Myocyte (in vitro differentiated cells): ENCODE measurements at regions not wholly inside any gene's neighbourhood (a gene's known extent, or its start where the extent isn't known, plus 50 kb on each side); places are given as distances from the start of the nearest gene placed in this dataset.
"Not testable (repeated sequence)": the region's sequence is repeated elsewhere in the genome, so short reads cannot be mapped to it uniquely, and the experiment has no call there.

Source experiments
- DNase-seq: peaks from one replicate; pipeline ENCODE4 v3.0.0-alpha.2; 2012; ENCODE audit warnings: low read depth

GRCh38 chr4:87901422-87901992 lies 68.7 kb downstream of the MEPE start:
- no peak for DNase-seq

DNA sequence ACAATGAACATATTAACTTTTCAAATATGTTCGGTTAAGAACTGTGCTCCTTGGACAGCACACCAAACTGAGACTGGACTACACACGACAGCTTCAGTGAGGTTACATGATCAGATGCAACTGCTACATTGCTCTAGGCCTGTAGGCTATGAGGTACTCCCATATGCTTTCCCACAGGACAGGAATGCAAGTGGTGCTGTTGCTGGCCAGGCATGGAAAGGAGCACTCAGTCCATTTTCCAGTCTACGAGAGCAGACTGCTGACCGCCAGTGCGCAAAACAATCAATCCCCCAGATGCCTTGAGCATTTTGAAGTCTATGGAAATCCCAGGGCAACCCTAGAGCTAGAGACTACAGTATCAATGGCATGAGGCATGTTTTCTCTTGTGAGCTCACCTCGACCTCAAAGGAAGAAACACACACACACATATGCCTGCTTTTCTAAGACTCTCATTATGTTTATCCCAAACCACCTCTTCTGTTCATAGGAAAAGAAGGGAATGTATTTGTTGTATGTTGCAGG lies 70.8 kb upstream of the SPP1 start:
- no peak for DNase-seq

DNA sequence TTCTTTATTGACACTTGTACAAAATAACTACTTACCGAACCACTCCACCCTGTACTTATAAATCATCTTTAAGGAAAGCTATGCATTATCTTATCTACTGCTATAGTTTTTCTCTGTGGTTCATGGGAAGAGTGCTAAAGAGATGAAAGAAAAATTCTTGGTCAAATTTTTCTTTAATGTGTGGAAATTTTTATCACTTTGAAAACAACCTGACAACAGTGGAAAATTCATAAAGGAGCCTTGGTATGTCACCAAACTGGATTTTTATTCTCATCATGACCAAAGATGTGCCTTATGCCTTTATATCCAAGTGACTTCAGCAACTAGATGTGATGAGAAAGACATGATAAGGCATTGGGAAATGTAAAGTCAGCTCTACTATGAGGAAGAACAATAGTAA lies 67.2 kb upstream of the SPP1 start:
- no peak for DNase-seq

- DNase-seq, result no peak
Measured at GRCh38 chr4:87910795-87911194, 64.7 kb upstream of the SPP1 start.

- peak; percentile 31 for DNase-seq
Measured at GRCh38 chr4:87911252-87911774, 64.2 kb upstream of the SPP1 start.

DNA sequence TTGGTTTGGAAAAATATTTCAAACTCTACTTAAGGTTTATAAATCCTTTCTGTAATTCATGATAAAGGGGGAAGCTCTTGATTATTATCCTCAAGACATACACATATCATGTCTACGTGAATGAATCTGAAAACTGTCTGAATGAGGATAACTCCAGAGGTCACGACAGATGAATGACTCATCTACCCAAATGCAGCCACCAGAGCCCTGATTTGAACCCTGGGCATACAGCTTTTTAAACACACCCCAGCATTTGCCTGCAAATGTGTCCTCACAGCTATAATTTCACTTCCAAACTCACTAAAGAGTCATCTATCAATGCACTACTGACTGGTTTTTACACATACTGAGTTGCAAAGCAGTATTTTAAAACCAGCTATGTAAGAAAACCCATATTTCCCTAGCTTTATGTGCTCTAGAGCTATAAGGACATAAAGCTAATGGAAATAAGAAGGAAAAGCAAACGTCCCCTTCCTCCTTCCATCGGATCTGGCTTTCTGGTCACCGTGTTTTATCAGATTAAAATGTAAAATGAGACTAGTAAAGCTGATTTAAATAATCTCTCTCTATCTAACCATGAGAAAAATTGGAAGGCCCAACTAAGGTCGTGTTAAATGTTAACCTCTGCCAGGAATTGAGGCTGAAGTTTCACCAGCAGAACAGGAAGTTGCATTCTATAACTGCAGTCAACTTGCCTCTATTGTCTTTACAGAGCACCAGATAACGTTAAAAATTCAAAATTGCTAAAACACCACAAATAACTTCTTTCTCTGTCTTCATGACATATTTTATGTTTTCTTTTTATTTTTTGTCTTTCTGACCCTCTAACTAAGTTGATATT lies 63.1 kb upstream of the SPP1 start:
- no peak for DNase-seq

GRCh38 chr4:87913896-87914295 lies 61.6 kb upstream of the SPP1 start:
- peak; percentile 4 for DNase-seq

- no peak for DNase-seq
Measured at GRCh38 chr4:87915621-87916020, 59.9 kb upstream of the SPP1 start.

GRCh38 chr4:87916626-87917025 lies 58.9 kb upstream of the SPP1 start:
- no peak for DNase-seq

DNA sequence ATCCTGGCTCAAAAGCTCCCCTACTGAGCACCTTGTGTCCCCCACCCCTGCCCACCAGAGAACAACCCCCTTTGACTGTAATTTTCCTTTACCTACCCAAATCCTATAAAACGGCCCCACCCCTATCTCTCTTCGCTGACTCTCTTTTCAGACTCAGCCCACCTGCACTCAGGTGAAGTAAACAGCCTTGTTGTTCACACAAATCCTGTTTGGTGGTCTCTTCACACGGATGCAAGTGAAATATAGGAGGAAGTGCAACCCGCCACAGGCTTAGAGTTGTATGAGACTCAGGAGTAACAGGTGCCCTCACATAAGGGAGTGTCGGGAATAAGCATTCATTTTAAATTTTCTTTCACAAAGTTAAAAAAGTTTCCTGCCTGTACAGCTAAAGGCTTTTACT lies 57.6 kb upstream of the SPP1 start:
- not testable (repeated sequence) for DNase-seq

DNA sequence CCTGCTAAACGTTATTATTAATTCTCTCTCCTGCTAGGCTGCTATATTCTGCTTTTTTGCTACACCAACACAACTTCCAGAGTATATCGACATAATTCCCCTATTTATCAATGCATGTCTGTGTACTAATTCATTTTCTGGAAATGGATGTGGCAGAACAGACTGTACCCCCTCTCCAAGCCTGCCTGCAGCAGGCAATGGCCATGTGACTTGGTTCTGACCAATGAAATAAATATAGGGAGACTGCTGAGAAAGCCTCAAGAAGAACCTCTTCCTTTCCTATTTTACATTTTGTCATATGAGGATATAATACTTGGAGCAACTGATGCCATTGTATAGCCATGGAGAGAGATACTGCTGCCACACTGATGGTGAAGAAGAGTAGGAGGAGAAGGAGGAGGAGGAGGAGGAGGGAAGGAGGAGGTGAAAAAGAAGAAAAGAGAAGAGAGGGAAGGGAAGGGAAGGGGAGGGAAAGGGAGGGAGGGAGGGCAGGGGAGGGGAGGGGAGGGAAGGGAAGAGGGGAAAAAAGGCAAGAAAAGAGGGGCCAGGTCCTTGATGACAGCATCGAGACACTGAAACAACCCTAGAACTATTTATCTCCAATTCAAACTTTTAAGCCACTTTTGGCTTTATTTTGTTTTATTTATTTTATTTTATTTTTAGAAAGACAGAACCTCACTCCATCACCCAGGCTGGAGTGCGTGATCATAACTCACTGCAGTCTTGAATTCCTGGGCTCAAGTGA lies 57.0 kb upstream of the SPP1 start:
- no peak for DNase-seq

DNA sequence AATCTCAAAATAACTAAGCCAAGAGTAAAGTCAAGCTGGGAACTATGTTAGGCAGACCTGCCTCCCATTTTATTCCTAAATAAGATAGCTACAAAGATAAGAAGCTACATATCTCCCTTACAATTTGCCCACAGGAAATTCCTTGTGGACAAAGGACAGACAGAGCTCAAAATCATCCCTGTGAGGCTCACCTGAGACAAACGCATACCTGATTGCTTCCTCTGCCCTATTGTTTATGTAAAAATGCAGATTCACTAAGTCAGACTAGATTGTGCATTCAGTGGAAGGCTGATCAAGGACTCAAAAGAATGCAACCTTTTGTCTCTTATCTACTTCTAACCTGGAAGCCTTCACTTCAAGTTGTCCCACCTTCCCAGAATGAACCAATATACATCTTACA lies 56.2 kb upstream of the SPP1 start:
- not testable (repeated sequence) for DNase-seq

DNA sequence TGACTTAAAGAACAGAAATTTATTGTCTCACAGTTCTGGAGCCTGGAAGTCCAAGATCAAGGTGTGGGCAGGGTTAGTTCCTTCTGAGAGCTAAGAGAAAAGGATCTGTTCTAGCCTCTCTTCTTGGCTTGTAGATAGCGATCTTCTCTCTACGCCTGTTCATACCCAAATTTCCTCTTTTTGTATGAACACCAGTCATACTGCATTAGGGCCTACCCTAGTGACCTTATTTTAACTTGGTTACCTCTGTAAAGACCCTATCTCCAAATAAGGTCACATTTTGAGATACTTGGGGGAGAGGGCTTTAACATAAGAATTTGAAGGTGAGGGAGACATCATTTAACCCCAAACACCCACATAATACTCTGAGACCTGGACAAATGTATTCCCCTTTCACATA lies 55.6 kb upstream of the SPP1 start:
- DNase-seq, result no peak

- no peak for DNase-seq
Measured at GRCh38 chr4:87920478-87920877, 55.0 kb upstream of the SPP1 start.

DNA sequence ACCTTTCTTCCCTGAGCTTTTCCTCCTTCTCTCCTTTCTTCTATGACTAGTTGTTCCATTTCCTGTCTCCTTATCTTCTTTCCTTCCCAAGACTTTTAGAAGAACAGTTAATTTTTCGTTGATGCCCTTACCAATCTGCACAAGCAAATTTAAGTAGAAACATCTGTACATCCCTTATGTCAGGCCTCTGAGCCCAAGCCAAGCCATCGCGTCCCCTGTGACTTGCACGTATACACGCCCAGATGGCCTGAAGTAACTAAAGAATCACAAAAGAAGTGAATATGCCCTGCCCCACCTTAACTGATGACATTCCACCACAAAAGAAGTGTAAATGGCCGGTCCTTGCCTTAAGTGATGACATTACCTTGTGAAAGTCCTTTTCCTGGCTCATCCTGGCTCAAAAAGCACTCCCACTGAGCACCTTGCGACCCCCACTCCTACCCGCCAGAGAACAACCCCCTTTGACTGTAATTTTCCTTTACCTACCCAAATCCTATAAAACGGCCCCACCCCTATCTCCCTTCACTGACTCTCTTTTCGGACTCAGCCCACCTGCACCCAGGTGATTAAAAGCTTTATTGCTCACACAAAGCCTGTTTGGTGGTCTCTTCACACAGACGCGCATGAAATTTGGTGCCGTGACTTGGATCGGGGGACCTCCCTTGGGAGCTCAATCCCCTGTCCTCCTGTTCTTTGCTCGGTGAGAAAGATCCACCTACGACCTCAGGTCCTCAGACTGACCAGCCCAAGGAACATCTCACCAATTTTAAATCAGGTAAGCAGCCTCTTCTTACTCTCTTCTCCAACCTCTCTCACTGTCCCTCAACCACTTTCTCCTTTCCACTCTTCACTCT lies 53.7 kb upstream of the SPP1 start:
- DNase-seq, result not testable (repeated sequence)

DNA sequence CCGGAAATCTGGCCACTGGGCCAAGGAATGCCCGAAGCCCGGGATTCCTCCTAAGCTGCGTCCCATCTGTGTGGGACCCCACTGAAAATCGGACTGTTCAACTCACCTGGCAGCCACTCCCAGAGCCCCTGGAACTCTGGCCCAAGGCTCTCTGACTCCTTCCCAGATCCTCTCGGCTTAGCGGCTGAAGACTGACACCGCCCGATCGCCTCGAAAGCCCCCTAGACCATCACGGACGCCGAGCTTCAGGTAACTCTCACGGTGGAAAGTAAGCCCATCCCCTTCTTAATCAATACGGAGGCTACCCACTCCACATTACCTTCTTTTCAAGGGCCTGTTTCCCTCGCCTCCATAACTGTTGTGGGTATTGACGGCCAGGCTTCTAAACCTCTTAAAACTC lies 51.4 kb upstream of the SPP1 start:
- DNase-seq, result not testable (repeated sequence)
